Jurkat, Clone E6-1 (cell line): ENCODE measurements at regions not wholly inside any gene's neighbourhood (a gene's known extent, or its start where the extent isn't known, plus 50 kb on each side); places are given as distances from the start of the nearest gene placed in this dataset.
"Not testable (repeated sequence)": the region's sequence is repeated elsewhere in the genome, so short reads cannot be mapped to it uniquely, and the experiment has no call there.

ENCODE experiments used
- DNase-seq: peaks from one replicate; pipeline ENCODE4 v3.0.0-alpha.2; 2011; ENCODE audit warnings: low read depth, low spot score
- H3K4me3 ChIP-seq: 2 replicates; pipeline ENCODE4 v1.5.1; 2011; ENCODE audit warnings: mild to moderate bottlenecking, low read length, control low read depth, moderate library complexity

GRCh38 chrX:10986616-10987015 is 124.5 kb upstream of the HCCS start:
- DNase-seq: no peak
- no peak overlapping the region for H3K4me3 ChIP-seq

GRCh38 chrX:10988653-10989052 is 122.5 kb upstream of the HCCS start:
- DNase-seq: no peak
- H3K4me3 ChIP-seq: no peak overlapping the region

- no peak overlapping the region for H3K4me3 ChIP-seq
- DNase-seq: no peak
Measured at GRCh38 chrX:10989386-10989785, 121.7 kb upstream of the HCCS start.

- no peak for DNase-seq
- H3K4me3 ChIP-seq: no peak overlapping the region
Measured at GRCh38 chrX:10990418-10990817, 120.7 kb upstream of the HCCS start.

GRCh38 chrX:10990976-10991375 is 120.2 kb upstream of the HCCS start:
- no peak for DNase-seq
- no peak overlapping the region for H3K4me3 ChIP-seq

GRCh38 chrX:10992110-10992509 is 119.0 kb upstream of the HCCS start:
- no peak for DNase-seq
- no peak overlapping the region for H3K4me3 ChIP-seq

GRCh38 chrX:11007076-11007475 is 104.1 kb upstream of the HCCS start:
- not testable (repeated sequence) for H3K4me3 ChIP-seq, DNase-seq

- H3K4me3 ChIP-seq: no peak overlapping the region
- no peak for DNase-seq
Measured at GRCh38 chrX:11010476-11010875, 100.7 kb upstream of the HCCS start.

- DNase-seq: no peak
- no peak overlapping the region for H3K4me3 ChIP-seq
Measured at GRCh38 chrX:11016728-11017127, 94.4 kb upstream of the HCCS start.

GRCh38 chrX:11022588-11022987 is 88.5 kb upstream of the HCCS start:
- H3K4me3 ChIP-seq, DNase-seq: not testable (repeated sequence)

- no peak overlapping the region for H3K4me3 ChIP-seq
- DNase-seq: no peak
Measured at GRCh38 chrX:11039926-11040325, 71.2 kb upstream of the HCCS start.

GRCh38 chrX:11040405-11040804 is 70.7 kb upstream of the HCCS start:
- no peak overlapping the region for H3K4me3 ChIP-seq
- no peak for DNase-seq

GRCh38 chrX:11040996-11041395 is 70.1 kb upstream of the HCCS start:
- no peak for DNase-seq
- no peak overlapping the region for H3K4me3 ChIP-seq

GRCh38 chrX:11050013-11050412 is 61.1 kb upstream of the HCCS start:
- DNase-seq: no peak
- H3K4me3 ChIP-seq: no peak overlapping the region

- DNase-seq: no peak
- H3K4me3 ChIP-seq: no peak overlapping the region
Measured at GRCh38 chrX:11053351-11053750, 57.8 kb upstream of the HCCS start.

- no peak overlapping the region for H3K4me3 ChIP-seq
- DNase-seq: no peak
Measured at GRCh38 chrX:11056322-11057176, 54.6 kb upstream of the HCCS start.

GRCh38 chrX:11059933-11060332 is 51.2 kb upstream of the HCCS start:
- H3K4me3 ChIP-seq: no peak overlapping the region
- no peak for DNase-seq
